ENCODE measurements at regions not wholly inside any gene's neighbourhood (a gene's known extent, or its start where the extent isn't known, plus 50 kb on each side); places are given as distances from the start of the nearest gene placed in this dataset.
"Not testable (repeated sequence)": the region's sequence is repeated elsewhere in the genome, so short reads cannot be mapped to it uniquely, and the experiment has no call there.

- H4K20me1 ChIP-seq (ENCODE audit: insufficient read depth, low read depth, low read length); H3K9me3 ChIP-seq (ENCODE audit: low read length); DNase-seq; H3K4me3 ChIP-seq (ENCODE audit: low read length); H2AFZ ChIP-seq (ENCODE audit: low read length); H3K4me1 ChIP-seq (ENCODE audit: low read length); H3K27ac ChIP-seq (ENCODE audit: low read length); H3K36me3 ChIP-seq (ENCODE audit: insufficient read depth, low read length); H3K9me2 ChIP-seq (replicated peaks; ENCODE audit: insufficient read depth, low read length); H3K9ac ChIP-seq (ENCODE audit: low read length); H3K4me2 ChIP-seq (ENCODE audit: low read depth, low read length, poor library complexity, severe bottlenecking); H3K27me3 ChIP-seq (ENCODE audit: low read length); H3K79me2 ChIP-seq (ENCODE audit: low read length): not testable (repeated sequence)
Observed at GRCh38 chr6:93835026-93835425, 415.7 kb upstream of the EPHA7 start.

- H3K4me3 ChIP-seq (ENCODE audit: low read length); H2AFZ ChIP-seq (ENCODE audit: low read length); H3K27me3 ChIP-seq (ENCODE audit: low read length); H3K4me2 ChIP-seq (ENCODE audit: low read depth, low read length, poor library complexity, severe bottlenecking); H3K79me2 ChIP-seq (ENCODE audit: low read length); H3K36me3 ChIP-seq (ENCODE audit: insufficient read depth, low read length); H3K9me2 ChIP-seq (replicated peaks; ENCODE audit: insufficient read depth, low read length); DNase-seq; H3K27ac ChIP-seq (ENCODE audit: low read length); H3K4me1 ChIP-seq (ENCODE audit: low read length); H3K9ac ChIP-seq (ENCODE audit: low read length); H4K20me1 ChIP-seq (ENCODE audit: insufficient read depth, low read depth, low read length); H3K9me3 ChIP-seq (ENCODE audit: low read length): not testable (repeated sequence)
Observed at GRCh38 chr6:93833326-93833725, 414.0 kb upstream of the EPHA7 start.

- H3K4me3 ChIP-seq (ENCODE audit: low read length); H3K9ac ChIP-seq (ENCODE audit: low read length); H3K27ac ChIP-seq (ENCODE audit: low read length); DNase-seq; H3K27me3 ChIP-seq (ENCODE audit: low read length); H3K4me2 ChIP-seq (ENCODE audit: low read depth, low read length, poor library complexity, severe bottlenecking); H3K79me2 ChIP-seq (ENCODE audit: low read length); H3K9me3 ChIP-seq (ENCODE audit: low read length); H3K4me1 ChIP-seq (ENCODE audit: low read length); H2AFZ ChIP-seq (ENCODE audit: low read length); H4K20me1 ChIP-seq (ENCODE audit: insufficient read depth, low read depth, low read length); H3K9me2 ChIP-seq (replicated peaks; ENCODE audit: insufficient read depth, low read length); H3K36me3 ChIP-seq (ENCODE audit: insufficient read depth, low read length): not testable (repeated sequence)
Observed at GRCh38 chr6:93829757-93830156, 410.4 kb upstream of the EPHA7 start.

GRCh38 chr6:93829009-93829408 is 409.6 kb upstream of the EPHA7 start:
- H4K20me1 ChIP-seq (ENCODE audit: insufficient read depth, low read depth, low read length): no peaks in the 10 kb centered on the region
- H3K36me3 ChIP-seq (ENCODE audit: insufficient read depth, low read length): no peaks in the 10 kb centered on the region
- H2AFZ ChIP-seq (ENCODE audit: low read length): no peak overlapping the region
- no peaks in the 10 kb centered on the region for H3K9me2 ChIP-seq (replicated peaks; ENCODE audit: insufficient read depth, low read length)
- H3K4me2 ChIP-seq (ENCODE audit: low read depth, low read length, poor library complexity, severe bottlenecking): no peak overlapping the region
- H3K9me3 ChIP-seq (ENCODE audit: low read length): peaks cover 8% of the 10 kb centered on the region; the same call in 1 of the 2 replicates
- H3K4me1 ChIP-seq (ENCODE audit: low read length): no peaks in the 10 kb centered on the region
- no peak overlapping the region for H3K4me3 ChIP-seq (ENCODE audit: low read length)
- H3K79me2 ChIP-seq (ENCODE audit: low read length): no peaks in the 10 kb centered on the region
- no peak overlapping the region for H3K27ac ChIP-seq (ENCODE audit: low read length)
- DNase-seq: no peak
- no peaks in the 10 kb centered on the region for H3K27me3 ChIP-seq (ENCODE audit: low read length)
- no peak overlapping the region for H3K9ac ChIP-seq (ENCODE audit: low read length)

- Histone ChIP-seq H3K9ac (ENCODE audit: low read length) (no peak overlapping the region), H3K27ac (ENCODE audit: low read length) (no peak overlapping the region), H3K9me3 (ENCODE audit: low read length) (peaks cover 8% of the 10 kb centered on the region; the same call in 1 of the 2 replicates), H2AFZ (ENCODE audit: low read length) (no peak overlapping the region), H3K36me3 (ENCODE audit: insufficient read depth, low read length) (no peaks in the 10 kb centered on the region), H4K20me1 (ENCODE audit: insufficient read depth, low read depth, low read length) (no peaks in the 10 kb centered on the region), H3K4me1 (ENCODE audit: low read length) (no peaks in the 10 kb centered on the region), H3K4me3 (ENCODE audit: low read length) (no peak overlapping the region), H3K27me3 (ENCODE audit: low read length) (no peaks in the 10 kb centered on the region), H3K79me2 (ENCODE audit: low read length) (no peaks in the 10 kb centered on the region), H3K9me2 (replicated peaks; ENCODE audit: insufficient read depth, low read length) (no peaks in the 10 kb centered on the region), H3K4me2 (ENCODE audit: low read depth, low read length, poor library complexity, severe bottlenecking) (no peak overlapping the region)
- no peak for DNase-seq
Observed at GRCh38 chr6:93828553-93828952, 409.2 kb upstream of the EPHA7 start.

- Histone ChIP-seq H3K9ac (ENCODE audit: low read length) (no peak overlapping the region), H3K9me2 (replicated peaks; ENCODE audit: insufficient read depth, low read length) (no peaks in the 10 kb centered on the region), H2AFZ (ENCODE audit: low read length) (no peak overlapping the region), H3K4me2 (ENCODE audit: low read depth, low read length, poor library complexity, severe bottlenecking) (no peak overlapping the region), H3K27ac (ENCODE audit: low read length) (no peak overlapping the region), H3K4me3 (ENCODE audit: low read length) (no peak overlapping the region), H3K36me3 (ENCODE audit: insufficient read depth, low read length) (no peaks in the 10 kb centered on the region), H3K4me1 (ENCODE audit: low read length) (no peaks in the 10 kb centered on the region), H3K27me3 (ENCODE audit: low read length) (no peaks in the 10 kb centered on the region), H4K20me1 (ENCODE audit: insufficient read depth, low read depth, low read length) (no peaks in the 10 kb centered on the region), H3K79me2 (ENCODE audit: low read length) (no peaks in the 10 kb centered on the region), H3K9me3 (ENCODE audit: low read length) (peaks cover 8% of the 10 kb centered on the region; the same call in 1 of the 2 replicates)
- no peak for DNase-seq
Observed at GRCh38 chr6:93827728-93828127, 408.4 kb upstream of the EPHA7 start.

- no peak for DNase-seq
- no peaks in the 10 kb centered on the region for H3K79me2 ChIP-seq (ENCODE audit: low read length)
- no peaks in the 10 kb centered on the region for H3K27me3 ChIP-seq (ENCODE audit: low read length)
- no peaks in the 10 kb centered on the region for H3K36me3 ChIP-seq (ENCODE audit: insufficient read depth, low read length)
- no peaks in the 10 kb centered on the region for H3K9me2 ChIP-seq (replicated peaks; ENCODE audit: insufficient read depth, low read length)
- no peak overlapping the region for H3K4me2 ChIP-seq (ENCODE audit: low read depth, low read length, poor library complexity, severe bottlenecking)
- H3K27ac ChIP-seq (ENCODE audit: low read length): no peak overlapping the region
- H3K9ac ChIP-seq (ENCODE audit: low read length): no peak overlapping the region
- H2AFZ ChIP-seq (ENCODE audit: low read length): no peak overlapping the region
- no peak overlapping the region for H3K4me3 ChIP-seq (ENCODE audit: low read length)
- peaks cover 13% of the 10 kb centered on the region for H3K9me3 ChIP-seq (ENCODE audit: low read length)
- no peaks in the 10 kb centered on the region for H3K4me1 ChIP-seq (ENCODE audit: low read length)
- no peaks in the 10 kb centered on the region for H4K20me1 ChIP-seq (ENCODE audit: insufficient read depth, low read depth, low read length)
Observed at GRCh38 chr6:93825950-93826349, 406.6 kb upstream of the EPHA7 start.

- no peaks in the 10 kb centered on the region for H3K9me2 ChIP-seq (replicated peaks; ENCODE audit: insufficient read depth, low read length)
- no peak overlapping the region for H3K9ac ChIP-seq (ENCODE audit: low read length)
- no peak for DNase-seq
- H3K9me3 ChIP-seq (ENCODE audit: low read length): peaks cover 19% of the 10 kb centered on the region
- H3K27me3 ChIP-seq (ENCODE audit: low read length): no peaks in the 10 kb centered on the region
- H3K4me2 ChIP-seq (ENCODE audit: low read depth, low read length, poor library complexity, severe bottlenecking): no peak overlapping the region
- H3K4me1 ChIP-seq (ENCODE audit: low read length): no peaks in the 10 kb centered on the region
- H3K79me2 ChIP-seq (ENCODE audit: low read length): no peaks in the 10 kb centered on the region
- H3K27ac ChIP-seq (ENCODE audit: low read length): no peak overlapping the region
- no peak overlapping the region for H3K4me3 ChIP-seq (ENCODE audit: low read length)
- no peaks in the 10 kb centered on the region for H3K36me3 ChIP-seq (ENCODE audit: insufficient read depth, low read length)
- H4K20me1 ChIP-seq (ENCODE audit: insufficient read depth, low read depth, low read length): no peaks in the 10 kb centered on the region
- no peak overlapping the region for H2AFZ ChIP-seq (ENCODE audit: low read length)
Observed at GRCh38 chr6:93823489-93823888, 404.1 kb upstream of the EPHA7 start.

Data from Karpas-422 (cell line).